A549 (cell line): ENCODE measurements at regions not wholly inside any gene's neighbourhood (a gene's known extent, or its start where the extent isn't known, plus 50 kb on each side); places are given as distances from the start of the nearest gene placed in this dataset.

Experiments
- ATAC-seq, 2 experiments: fragments of 200-7000 bp in 1 of 2; fragments of >200 bp in 1 of 2; cut with Nextera tagmentation in 1 of 2; cut with Tn5 transposase in 1 of 2; 3 replicates each; pipeline versions ENCODE4 v1.8.0 to v1.9.1; 2018 to 2020; ENCODE audit warnings: mild to moderate bottlenecking in 1 of 2, moderate library complexity in 1 of 2
- CTCF ChIA-PET: fragments of 300-600 bp; sonication (Branson Sonifier 250); formaldehyde crosslinking; extraction: SDS; loops from one replicate; lab custom pipeline; 2021; ENCODE audit warnings: antibody characterized with exemption, inconsistent platforms; lab: Yijun Ruan, JAX
- POLR2A ChIA-PET: fragments of 350-600 bp; formaldehyde crosslinking; extraction: SDS; loops from one replicate; lab custom pipeline; 2021; ENCODE audit warnings: antibody characterized with exemption, inconsistent platforms; lab: Yijun Ruan, JAX
- DNase-seq, 2 experiments: peaks; one replicate each; pipeline versions ENCODE4 v3.0.0 to v3.0.0-alpha.2; 2011 to 2016; ENCODE audit warnings: low read depth in 1 of 2, low spot score in 1 of 2
- FAIRE-seq: peaks from 2 replicates; lab custom pipeline; 2011; peaks lifted over from hg19 to GRCh38; lab: Jason Lieb, UNC
- H3K27ac ChIP-seq, 2 experiments: fragments of >200 bp; sonication (Bioruptor Twin); formaldehyde crosslinking; 3 replicates each; pipeline ENCODE4 v1.5.1; 2016 to 2017
- H3K4me1 ChIP-seq: fragments of >200 bp; sonication (Bioruptor Twin); formaldehyde crosslinking; 3 replicates; pipeline ENCODE4 v1.6.1; 2016
- H3K4me2 ChIP-seq: fragments of >200 bp; sonication (Bioruptor Twin); formaldehyde crosslinking; 3 replicates; pipeline ENCODE4 v1.6.1; 2016
- H3K4me3 ChIP-seq: fragments of >200 bp; sonication (Bioruptor Twin); formaldehyde crosslinking; 3 replicates; pipeline ENCODE4 v1.5.1; 2016
- H3K9me3 ChIP-seq: fragments of >200 bp; sonication (Bioruptor Twin); formaldehyde crosslinking; 3 replicates; pipeline ENCODE4 v1.6.1; 2016
- CHD2 ChIP-seq: fragments of 150-350 bp; IDR thresholded peaks from 2 replicates; pipeline ENCODE4 v1.6.1; 2014; ENCODE audit warnings: low read length; ENCODE audit not compliant: partially characterized antibody
- CHD4 ChIP-seq: fragments of 200-600 bp; sonication (generic); IDR thresholded peaks from 2 replicates; pipeline ENCODE4 v1.6.1; 2016; ENCODE audit warnings: antibody characterized with exemption, mild to moderate bottlenecking, borderline replicate concordance
- EHMT2 ChIP-seq: fragments of 200-600 bp; sonication (generic); IDR thresholded peaks from 2 replicates; pipeline ENCODE4 v1.6.1; 2016; ENCODE audit warnings: antibody characterized with exemption, low read depth, mild to moderate bottlenecking, moderate library complexity
- GATA3 ChIP-seq: IDR thresholded peaks from 2 replicates; pipeline ENCODE4 v1.6.1; 2012; ENCODE audit warnings: borderline replicate concordance
- HOXB13 ChIP-seq: fragments of 250-450 bp; sonication (Bioruptor Pico); IDR thresholded peaks from 2 replicates; pipeline ENCODE4 v1.5.0; 2020; ENCODE audit warnings: low read depth, mild to moderate bottlenecking, moderate library complexity
- JUN ChIP-seq, 2 experiments: fragments of >200 bp; sonication (Bioruptor Twin); formaldehyde crosslinking; IDR thresholded peaks; 2 replicates in 1 of 2; 3 replicates in 1 of 2; pipeline ENCODE4 v1.6.1; 2016 to 2017
- KDM1A ChIP-seq: fragments of 200-600 bp; sonication (generic); IDR thresholded peaks from 2 replicates; pipeline ENCODE4 v1.6.1; 2016; ENCODE audit warnings: low read depth, mild to moderate bottlenecking
- KDM5A ChIP-seq: fragments of 200-600 bp; sonication (generic); IDR thresholded peaks from 2 replicates; pipeline ENCODE4 v1.6.1; 2016; ENCODE audit warnings: antibody characterized with exemption, mild to moderate bottlenecking
- MYC ChIP-seq: IDR thresholded peaks from 2 replicates; pipeline ENCODE4 v1.6.1; 2012; ENCODE audit warnings: mild to moderate bottlenecking, inconsistent platforms, low read length, improper control_type of control experiment, borderline replicate concordance
- NR3C1 ChIP-seq: fragments of >200 bp; sonication (Bioruptor Twin); formaldehyde crosslinking; IDR thresholded peaks from 3 replicates; pipeline ENCODE4 v1.6.1; 2017
- RARB ChIP-seq: fragments of 250-450 bp; sonication (Bioruptor Pico); IDR thresholded peaks from 2 replicates; pipeline ENCODE4 v1.8.0; 2021; ENCODE audit warnings: mild to moderate bottlenecking, moderate library complexity
- WGBS: methylation state at CpG from one replicate; pipeline ENCODE4 v1.1.6; 2017; ENCODE audit errors: missing lambda C conversion rate; 5-methylcytosine and 5-hydroxymethylcytosine counted together
- TF ChIP-seq, protein P1 (sequence below): IDR thresholded peaks from 2 replicates; pipeline ENCODE4 v1.6.1; 2012
- TF ChIP-seq, protein P2 (sequence below): fragments of 250-450 bp; sonication (Bioruptor Pico); IDR thresholded peaks from 2 replicates; pipeline ENCODE4 v1.5.0; 2021; ENCODE audit warnings: mild to moderate bottlenecking, moderate library complexity, borderline replicate concordance
- TF ChIP-seq, protein P3 (sequence below): fragments of 200-600 bp; sonication (generic); IDR thresholded peaks from 2 replicates; pipeline ENCODE4 v1.6.1; 2016; ENCODE audit warnings: antibody characterized with exemption, mild to moderate bottlenecking, moderate library complexity
- TF ChIP-seq, protein P4 (sequence below): fragments of >200 bp; sonication (Bioruptor Twin); formaldehyde crosslinking; IDR thresholded peaks from 3 replicates; pipeline ENCODE4 v1.5.1; 2016
- TF ChIP-seq, protein P5 (sequence below): fragments of >200 bp; sonication (Bioruptor Twin); formaldehyde crosslinking; IDR thresholded peaks from 3 replicates; pipeline ENCODE4 v1.6.1; 2016

DNA sequence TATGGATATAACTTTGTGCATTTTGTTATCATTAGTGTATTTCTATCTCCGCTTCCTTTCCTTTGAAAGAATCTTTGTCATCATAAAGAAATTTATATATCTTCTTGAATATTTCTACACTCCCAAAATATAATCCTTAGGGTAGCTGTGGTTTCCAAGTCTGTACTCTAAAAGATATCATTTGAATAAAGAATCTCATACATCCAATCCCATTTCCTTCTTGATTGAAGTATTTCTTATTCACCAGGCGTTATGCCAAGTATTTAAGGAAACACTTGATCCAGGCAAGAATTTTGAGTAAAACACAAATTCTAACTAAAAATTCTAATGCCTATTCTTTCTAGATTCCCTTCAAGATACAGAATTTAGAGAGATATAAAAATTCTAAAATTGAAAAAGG is 821.8 kb downstream of the GALC start:
- TF ChIP-seq, protein P1, sequence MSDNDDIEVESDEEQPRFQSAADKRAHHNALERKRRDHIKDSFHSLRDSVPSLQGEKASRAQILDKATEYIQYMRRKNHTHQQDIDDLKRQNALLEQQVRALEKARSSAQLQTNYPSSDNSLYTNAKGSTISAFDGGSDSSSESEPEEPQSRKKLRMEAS = no peak
- no peak for TF ChIP-seq RARB (CRISPR knock-in tag)
- TF ChIP-seq, protein P2, sequence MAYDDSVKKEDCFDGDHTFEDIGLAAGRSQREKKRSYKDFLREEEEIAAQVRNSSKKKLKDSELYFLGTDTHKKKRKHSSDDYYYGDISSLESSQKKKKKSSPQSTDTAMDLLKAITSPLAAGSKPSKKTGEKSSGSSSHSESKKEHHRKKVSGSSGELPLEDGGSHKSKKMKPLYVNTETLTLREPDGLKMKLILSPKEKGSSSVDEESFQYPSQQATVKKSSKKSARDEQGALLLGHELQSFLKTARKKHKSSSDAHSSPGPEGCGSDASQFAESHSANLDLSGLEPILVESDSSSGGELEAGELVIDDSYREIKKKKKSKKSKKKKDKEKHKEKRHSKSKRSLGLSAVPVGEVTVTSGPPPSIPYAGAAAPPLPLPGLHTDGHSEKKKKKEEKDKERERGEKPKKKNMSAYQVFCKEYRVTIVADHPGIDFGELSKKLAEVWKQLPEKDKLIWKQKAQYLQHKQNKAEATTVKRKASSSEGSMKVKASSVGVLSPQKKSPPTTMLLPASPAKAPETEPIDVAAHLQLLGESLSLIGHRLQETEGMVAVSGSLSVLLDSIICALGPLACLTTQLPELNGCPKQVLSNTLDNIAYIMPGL = no peak
- no peak for TF ChIP-seq HOXB13
- TF ChIP-seq NR3C1 = no peak
- no peak for TF ChIP-seq EHMT2
- TF ChIP-seq JUN (IDR thresholded peaks at IDR 0.05) = no peak
- TF ChIP-seq, protein P3, sequence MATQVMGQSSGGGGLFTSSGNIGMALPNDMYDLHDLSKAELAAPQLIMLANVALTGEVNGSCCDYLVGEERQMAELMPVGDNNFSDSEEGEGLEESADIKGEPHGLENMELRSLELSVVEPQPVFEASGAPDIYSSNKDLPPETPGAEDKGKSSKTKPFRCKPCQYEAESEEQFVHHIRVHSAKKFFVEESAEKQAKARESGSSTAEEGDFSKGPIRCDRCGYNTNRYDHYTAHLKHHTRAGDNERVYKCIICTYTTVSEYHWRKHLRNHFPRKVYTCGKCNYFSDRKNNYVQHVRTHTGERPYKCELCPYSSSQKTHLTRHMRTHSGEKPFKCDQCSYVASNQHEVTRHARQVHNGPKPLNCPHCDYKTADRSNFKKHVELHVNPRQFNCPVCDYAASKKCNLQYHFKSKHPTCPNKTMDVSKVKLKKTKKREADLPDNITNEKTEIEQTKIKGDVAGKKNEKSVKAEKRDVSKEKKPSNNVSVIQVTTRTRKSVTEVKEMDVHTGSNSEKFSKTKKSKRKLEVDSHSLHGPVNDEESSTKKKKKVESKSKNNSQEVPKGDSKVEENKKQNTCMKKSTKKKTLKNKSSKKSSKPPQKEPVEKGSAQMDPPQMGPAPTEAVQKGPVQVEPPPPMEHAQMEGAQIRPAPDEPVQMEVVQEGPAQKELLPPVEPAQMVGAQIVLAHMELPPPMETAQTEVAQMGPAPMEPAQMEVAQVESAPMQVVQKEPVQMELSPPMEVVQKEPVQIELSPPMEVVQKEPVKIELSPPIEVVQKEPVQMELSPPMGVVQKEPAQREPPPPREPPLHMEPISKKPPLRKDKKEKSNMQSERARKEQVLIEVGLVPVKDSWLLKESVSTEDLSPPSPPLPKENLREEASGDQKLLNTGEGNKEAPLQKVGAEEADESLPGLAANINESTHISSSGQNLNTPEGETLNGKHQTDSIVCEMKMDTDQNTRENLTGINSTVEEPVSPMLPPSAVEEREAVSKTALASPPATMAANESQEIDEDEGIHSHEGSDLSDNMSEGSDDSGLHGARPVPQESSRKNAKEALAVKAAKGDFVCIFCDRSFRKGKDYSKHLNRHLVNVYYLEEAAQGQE = no peak
- TF ChIP-seq CHD4 = no peak
- TF ChIP-seq GATA3 = no peak
- no peak for TF ChIP-seq KDM5A
- TF ChIP-seq KDM1A = no peak
- TF ChIP-seq, protein P4, sequence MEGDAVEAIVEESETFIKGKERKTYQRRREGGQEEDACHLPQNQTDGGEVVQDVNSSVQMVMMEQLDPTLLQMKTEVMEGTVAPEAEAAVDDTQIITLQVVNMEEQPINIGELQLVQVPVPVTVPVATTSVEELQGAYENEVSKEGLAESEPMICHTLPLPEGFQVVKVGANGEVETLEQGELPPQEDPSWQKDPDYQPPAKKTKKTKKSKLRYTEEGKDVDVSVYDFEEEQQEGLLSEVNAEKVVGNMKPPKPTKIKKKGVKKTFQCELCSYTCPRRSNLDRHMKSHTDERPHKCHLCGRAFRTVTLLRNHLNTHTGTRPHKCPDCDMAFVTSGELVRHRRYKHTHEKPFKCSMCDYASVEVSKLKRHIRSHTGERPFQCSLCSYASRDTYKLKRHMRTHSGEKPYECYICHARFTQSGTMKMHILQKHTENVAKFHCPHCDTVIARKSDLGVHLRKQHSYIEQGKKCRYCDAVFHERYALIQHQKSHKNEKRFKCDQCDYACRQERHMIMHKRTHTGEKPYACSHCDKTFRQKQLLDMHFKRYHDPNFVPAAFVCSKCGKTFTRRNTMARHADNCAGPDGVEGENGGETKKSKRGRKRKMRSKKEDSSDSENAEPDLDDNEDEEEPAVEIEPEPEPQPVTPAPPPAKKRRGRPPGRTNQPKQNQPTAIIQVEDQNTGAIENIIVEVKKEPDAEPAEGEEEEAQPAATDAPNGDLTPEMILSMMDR = no peak
- TF ChIP-seq, all 56 proteins: peak for 0
- CTCF ChIA-PET = no interaction called here
- Histone ChIP-seq H3K27ac (no peak overlapping the region), H3K4me2 (no peak overlapping the region), H3K4me1 (no peaks in the 10 kb centered on the region), H3K9me3 (no peaks in the 10 kb centered on the region), H3K4me3 (no peak overlapping the region)
- WGBS = 0% methylated on average over 2 of the region's 2 CpGs
- FAIRE-seq (no peak), DNase-seq (no peak), ATAC-seq (no peak)
- POLR2A ChIA-PET = no interaction called here

DNA sequence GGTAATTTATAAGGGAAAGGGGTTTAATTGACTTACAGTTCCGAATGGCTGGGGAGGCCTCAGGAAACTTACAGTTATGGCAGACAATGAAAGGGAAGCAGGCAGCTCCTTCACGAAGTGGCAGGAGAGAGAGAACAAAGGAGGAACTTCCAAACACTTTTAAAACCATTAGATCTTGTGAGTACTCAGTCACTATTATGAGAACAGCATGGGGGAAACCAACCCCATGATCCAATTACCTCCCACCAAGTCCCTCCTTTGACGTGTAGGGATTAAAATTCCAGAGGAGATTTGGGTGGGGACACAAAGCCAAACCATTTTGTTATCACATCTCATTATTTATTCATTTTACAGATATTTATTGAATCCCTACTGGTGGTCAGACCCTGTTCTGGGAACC is 822.8 kb downstream of the GALC start:
- WGBS = 0% methylated on average over 3 of the region's 3 CpGs
- POLR2A ChIA-PET = no interaction called here
- DNase-seq (no peak), ATAC-seq (no peak), FAIRE-seq (no peak)
- TF ChIP-seq, protein P5, sequence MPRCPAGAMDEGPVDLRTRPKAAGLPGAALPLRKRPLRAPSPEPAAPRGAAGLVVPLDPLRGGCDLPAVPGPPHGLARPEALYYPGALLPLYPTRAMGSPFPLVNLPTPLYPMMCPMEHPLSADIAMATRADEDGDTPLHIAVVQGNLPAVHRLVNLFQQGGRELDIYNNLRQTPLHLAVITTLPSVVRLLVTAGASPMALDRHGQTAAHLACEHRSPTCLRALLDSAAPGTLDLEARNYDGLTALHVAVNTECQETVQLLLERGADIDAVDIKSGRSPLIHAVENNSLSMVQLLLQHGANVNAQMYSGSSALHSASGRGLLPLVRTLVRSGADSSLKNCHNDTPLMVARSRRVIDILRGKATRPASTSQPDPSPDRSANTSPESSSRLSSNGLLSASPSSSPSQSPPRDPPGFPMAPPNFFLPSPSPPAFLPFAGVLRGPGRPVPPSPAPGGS = no peak
- TF ChIP-seq, protein P4 = no peak
- no peak for TF ChIP-seq MYC
- TF ChIP-seq CHD2 = no peak
- TF ChIP-seq, protein P3 = no peak
- Histone ChIP-seq H3K4me3 (no peak overlapping the region), H3K27ac (no peak overlapping the region), H3K4me2 (no peak overlapping the region), H3K4me1 (no peaks in the 10 kb centered on the region), H3K9me3 (no peaks in the 10 kb centered on the region)
- CTCF ChIA-PET = no interaction called here
